ENCODE measurements at regions not wholly inside any gene's neighbourhood (a gene's known extent, or its start where the extent isn't known, plus 50 kb on each side); places are given as distances from the start of the nearest gene placed in this dataset.
"Not testable (repeated sequence)": the region's sequence is repeated elsewhere in the genome, so short reads cannot be mapped to it uniquely, and the experiment has no call there.

DNA sequence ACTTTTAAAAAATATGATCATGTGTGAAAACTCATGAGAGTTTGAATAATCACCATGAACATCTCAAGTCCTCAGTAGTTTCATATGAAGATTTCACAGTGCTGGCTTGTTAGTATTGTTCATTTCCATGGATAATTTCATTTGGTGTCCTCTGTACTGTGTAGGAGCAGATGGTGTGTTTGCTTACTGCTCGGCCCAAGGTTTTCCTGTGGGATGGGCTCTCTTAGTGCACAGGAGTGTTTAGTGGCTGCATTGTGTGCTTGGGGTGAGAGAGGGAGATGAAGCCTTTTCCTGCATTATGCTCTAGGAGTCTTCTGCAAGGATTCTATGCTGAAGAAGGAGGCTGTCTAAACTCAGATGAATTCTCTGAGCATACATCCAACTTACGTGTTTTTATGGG lies 270.6 kb downstream of the SOCS6 start:
- no peak for DNase-seq

- DNase-seq: no peak
Observed at GRCh38 chr18:70558371-70558770, 269.5 kb downstream of the SOCS6 start.

DNA sequence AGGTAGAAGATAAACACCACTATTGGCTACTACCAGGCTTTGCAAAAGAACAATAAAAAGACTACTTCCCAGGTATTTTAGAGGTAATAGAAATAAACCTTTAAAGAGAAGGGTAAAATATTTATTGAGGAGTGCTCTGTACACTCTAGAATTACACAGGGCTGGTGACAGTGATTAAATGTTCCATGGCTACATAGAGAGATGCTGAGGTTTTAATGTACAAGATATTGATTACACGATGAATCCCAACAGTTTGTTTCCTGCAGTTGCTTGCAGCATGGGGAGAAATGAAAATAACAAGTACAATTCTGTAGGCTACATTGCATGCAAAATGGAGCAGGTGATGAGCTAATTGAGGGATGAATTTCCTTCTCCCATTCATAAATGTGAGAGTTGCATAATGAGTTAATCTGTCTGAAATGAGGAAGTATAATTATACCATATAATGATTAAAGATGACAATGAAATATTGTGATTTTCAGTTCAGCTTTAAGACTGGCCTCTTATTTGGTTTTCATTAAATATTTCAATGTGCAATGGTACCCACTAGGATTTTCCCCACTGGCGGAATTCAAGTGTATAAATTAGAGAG lies 266.1 kb downstream of the SOCS6 start:
- DNase-seq: no peak

DNA sequence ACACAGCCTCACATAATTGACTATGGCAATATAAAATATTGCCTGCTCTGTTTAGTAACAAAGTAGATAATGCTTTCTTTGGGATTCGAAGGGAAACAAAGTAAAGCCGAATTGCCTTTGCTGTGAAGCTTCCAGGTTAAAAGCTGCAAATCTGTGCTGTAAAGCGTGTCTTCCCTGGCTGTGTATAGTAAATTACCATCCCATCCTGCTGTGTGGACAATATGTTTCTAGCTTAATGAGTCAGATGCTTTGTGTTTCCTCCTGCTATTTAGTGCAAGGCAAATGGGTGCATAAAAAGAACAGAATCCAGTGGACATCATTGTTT lies 265.1 kb downstream of the SOCS6 start:
- DNase-seq: no peak

- no peak for DNase-seq
Observed at GRCh38 chr18:70553245-70553935, 264.5 kb downstream of the SOCS6 start.

DNA sequence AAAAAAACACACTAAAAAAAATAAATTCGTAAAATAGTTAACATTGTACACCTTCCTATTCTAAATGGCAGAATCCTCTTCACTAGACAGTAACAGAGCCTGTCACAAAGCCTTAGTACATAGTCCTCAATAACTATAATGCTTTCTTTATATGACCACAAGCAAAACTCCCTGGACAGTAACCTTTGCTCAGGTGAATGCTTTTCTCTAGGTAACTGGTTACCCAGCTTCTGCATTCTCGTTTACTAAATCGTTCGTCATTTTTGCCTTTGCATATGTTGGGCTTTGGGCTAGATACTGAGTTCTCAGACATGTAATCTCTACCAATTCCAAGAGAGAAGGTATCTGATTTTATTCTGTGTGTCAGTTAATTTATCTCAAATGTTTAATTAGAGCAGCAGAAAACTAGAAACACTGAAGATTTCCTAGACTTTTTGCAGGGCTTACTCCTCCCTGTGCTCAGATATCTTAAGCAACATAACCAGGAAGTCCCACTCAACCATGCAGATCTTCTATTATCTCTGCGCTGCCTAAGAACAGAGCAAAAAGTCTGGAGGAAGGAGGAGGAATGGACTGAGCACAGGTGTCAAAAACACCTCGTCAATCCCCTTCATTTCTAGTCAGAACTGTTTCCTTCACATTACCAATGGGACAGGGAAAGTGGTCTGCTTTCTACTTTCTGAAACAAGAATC lies 247.7 kb downstream of the SOCS6 start:
- no peak for DNase-seq

GRCh38 chr18:70535041-70535440 lies 246.2 kb downstream of the SOCS6 start:
- DNase-seq: no peak

DNA sequence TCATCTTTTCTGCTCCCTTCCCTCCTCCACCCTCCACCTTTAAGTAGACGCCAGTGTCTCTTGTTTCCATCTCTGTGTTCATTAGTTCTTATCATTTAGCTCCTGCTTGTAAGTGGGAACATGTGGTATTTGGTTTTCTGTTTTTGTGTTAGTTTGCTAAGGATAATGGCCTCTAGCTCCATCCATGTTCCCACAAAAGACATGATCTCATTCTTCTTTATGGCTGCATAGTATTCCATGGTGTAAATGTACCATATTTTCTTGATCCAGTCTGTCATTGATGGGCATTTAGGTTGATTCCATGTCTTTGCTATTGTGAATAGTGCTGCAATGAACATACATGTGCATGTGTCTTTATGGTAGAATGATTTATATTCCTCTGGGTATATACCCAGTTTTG lies 236.5 kb downstream of the SOCS6 start:
- not testable (repeated sequence) for DNase-seq

GRCh38 chr18:70523792-70524182 lies 234.9 kb downstream of the SOCS6 start:
- DNase-seq: no peak

GRCh38 chr18:70523035-70523791 lies 234.4 kb downstream of the SOCS6 start:
- no peak for DNase-seq

DNA sequence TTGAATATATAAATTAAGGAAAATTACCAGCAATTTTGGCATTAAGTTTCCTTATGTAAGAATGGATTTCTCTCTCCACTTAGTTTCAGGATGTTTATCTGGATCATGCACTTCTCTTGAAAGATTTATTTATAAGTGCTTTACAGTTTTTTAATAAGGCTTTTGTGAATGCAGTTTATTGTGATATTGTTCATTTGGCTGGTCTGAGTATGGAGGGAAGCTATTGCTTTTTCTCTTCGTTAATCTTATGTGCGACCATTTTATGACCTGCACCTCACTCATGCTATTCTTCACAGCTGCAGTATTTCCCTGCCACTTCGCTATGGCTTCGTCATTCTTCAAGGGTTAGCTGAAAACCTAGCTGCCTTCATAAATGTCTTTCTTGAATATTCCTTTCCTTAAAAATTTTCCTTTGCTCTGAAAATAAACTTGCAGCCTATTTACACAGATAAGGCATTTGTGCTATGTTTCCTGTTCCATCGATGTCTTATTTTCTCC lies 233.4 kb downstream of the SOCS6 start:
- no peak for DNase-seq

DNA sequence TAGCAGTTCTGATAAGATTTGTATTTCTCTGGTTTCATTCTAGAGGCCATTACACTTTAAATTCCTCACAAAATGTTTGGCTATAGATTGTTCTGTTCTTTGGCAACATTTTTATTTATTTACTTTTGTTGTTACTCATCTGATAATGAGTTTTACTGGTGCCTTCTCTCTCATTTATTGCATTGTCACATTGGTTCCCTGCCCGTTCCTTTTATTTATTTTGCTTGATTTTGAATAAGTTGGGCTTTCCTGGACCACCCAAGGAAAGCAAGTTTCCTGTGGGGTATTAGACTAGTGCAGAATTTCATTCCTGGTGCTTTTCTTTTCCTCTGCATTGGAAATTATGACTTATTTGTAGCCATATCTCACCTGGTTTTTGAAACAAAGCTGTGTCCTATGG lies 232.0 kb downstream of the SOCS6 start:
- no peak for DNase-seq

DNA sequence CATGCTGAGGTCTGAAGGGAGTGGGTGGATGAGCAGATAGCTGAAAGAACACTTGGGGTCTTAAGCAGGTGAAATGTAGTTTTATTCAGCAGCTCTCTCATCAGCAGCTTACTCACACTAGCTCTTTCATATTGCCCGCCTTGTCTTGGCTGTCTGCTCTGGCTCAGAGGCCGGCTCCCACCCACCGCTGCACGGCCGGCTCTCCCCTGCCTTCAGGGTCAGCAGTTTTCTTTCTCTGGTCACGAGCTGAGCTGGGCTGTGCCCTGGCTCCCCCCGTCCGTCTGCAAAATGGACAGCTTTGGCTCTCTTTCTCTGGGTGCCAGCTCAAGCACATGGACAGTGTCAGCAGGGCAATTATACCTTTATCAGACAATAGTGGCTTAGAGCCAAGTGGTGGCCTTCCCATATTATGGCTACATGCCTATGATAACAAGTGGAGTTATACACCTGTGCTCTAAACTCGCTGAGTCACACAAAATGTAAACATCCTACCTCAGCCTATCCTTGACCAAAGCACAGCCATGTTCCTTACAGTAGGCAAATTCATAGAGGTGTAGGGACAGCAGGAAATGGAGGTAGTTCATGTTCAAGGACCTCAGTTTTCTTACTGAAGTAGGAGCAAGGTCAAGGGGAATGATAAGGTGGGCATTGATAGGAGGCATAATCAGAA lies 224.8 kb downstream of the SOCS6 start:
- no peak for DNase-seq

GRCh38 chr18:70507970-70508369 lies 219.1 kb downstream of the SOCS6 start:
- DNase-seq: no peak

DNA sequence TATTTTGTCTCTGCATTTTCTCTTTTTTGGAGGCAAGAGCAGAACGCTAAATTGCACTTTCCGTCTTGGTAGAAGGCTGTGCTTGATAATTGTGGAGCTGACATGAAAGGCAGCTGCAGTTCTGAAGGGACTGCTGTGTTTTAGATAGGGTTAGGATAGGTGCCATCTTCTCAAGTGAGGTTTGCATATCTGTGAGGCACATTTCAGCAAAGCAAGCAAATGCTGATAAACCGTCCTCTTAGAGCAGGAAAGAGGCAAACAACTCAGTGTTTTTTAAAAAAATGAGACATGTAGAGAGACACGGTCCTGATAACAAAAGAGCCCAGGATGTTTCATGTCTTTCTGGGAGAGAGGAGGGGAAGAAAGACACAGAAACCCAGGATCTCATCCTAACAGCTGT lies 217.7 kb downstream of the SOCS6 start:
- no peak for DNase-seq

DNA sequence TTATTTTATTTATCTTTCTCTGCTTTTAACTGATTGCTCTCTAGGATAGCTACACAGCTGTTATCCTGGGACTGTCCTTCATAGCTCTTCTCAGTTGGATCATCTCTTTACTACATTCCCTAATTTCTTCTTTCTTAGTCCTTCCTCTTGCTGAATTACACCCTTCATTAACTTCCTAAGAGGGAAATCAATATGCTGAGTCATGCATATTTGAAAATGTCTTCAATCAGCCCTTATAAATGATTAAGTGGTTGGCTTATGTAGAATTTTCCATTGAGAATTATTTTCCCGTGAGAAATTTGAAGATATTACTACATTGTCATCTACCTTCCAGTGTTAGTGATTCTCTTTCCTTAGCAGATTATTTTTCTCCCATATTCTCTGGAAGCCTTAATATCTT lies 214.2 kb downstream of the SOCS6 start:
- DNase-seq: no peak

GRCh38 chr18:70501358-70501757 lies 212.5 kb downstream of the SOCS6 start:
- DNase-seq: no peak

- DNase-seq: no peak
Observed at GRCh38 chr18:70500748-70501147, 211.9 kb downstream of the SOCS6 start.

DNA sequence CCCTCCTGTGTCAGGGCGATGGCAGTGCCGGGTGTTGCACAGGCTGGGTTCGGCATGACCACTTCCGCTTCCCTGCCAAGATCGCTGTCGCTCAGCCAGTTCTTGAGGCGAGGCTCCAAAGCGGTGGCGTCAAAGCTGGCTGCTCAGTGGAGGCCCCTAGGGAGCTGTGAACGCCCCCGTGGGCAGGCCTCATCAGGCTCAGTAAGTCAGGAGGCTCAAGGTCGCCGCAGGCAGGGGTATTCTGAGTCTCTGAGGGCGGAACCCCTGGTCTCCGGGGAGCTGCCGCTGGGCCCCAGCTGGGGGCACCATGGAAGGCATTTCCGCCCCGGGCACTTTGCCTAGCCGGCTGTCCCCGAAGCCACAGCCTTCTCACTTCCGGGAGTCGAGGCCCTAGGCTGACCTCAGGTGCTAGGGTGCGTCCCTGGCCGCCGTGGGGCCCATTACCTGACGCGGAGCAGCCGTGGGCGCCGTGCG lies 210.4 kb downstream of the SOCS6 start:
- no peak for DNase-seq

DNA sequence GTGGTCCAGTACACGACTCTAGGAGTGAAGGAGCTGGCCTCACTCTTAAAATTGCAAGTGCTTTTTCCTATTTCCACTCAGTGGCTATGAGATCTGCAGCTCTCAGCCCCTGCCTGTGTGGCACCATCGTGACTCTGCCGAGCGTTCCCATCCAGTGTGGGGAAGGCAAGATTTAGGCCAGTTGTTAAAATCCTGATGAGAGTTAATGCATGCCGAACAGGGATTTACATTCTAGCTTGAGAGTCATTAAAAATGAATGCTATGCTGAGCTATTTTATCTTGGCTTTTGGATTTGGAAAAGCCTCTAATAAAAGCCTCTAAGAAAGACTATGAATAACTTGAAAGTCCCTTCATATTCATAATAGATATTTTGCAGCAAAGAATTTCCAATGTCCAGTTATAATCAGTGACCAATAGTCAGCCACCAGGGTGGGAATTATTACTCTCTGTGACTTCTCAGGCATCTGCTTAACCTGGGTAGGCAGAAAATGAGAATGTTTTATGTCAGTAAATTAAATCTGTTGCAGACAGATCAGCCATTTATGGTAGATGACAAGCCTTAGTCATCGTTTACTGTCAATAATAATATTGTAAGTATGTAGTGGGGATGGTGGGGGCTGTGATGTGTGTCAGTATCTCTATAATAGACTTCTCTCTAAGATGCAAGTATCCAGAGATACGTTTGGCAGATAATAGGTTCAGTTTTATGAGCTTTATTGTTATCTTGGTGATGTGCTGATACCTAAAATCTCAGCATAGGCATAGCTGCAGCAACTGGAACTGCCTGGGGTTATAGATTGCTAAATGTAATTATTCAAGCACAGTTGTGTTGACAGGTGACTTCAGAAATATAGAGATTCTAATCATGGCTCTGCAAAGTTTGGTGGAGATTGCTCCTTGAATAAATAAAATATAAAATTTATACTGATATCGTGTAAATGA lies 207.8 kb downstream of the SOCS6 start:
- DNase-seq: no peak

DNA sequence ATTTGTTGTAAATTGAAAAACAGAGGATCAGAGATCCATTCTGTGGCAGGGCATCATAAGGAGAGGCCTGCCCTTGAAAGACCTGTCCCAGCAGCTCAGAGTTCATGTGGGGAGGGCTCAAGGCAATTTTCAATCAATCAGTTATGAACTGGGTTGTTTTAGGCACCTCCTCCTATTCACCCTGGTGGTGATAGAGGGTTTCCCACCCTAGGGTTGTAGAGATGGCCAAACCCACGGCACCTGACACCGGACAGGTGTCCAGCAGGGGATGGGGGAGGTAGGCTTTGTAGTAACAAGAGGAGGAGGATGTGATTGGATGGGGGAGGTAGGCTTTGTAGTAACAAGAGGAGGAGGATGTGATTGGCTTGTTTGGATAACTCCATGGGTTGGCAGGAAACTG lies 205.7 kb downstream of the SOCS6 start:
- DNase-seq: no peak

Data from skin of body (tissue), 1 donor.